Smooth muscle cell of the brain vasculature (primary cell): ENCODE measurements at regions not wholly inside any gene's neighbourhood (a gene's known extent, or its start where the extent isn't known, plus 50 kb on each side); places are given as distances from the start of the nearest gene placed in this dataset.
"Not testable (repeated sequence)": the region's sequence is repeated elsewhere in the genome, so short reads cannot be mapped to it uniquely, and the experiment has no call there.

ENCODE experiments used
- DNase-seq: peaks from one replicate; pipeline ENCODE4 v3.0.0-alpha.2; 2012; ENCODE audit warnings: low read depth, low spot score

- no peak for DNase-seq
Measured at GRCh38 chr2:15751477-15751876, 159.8 kb downstream of the DDX1 start.

DNA sequence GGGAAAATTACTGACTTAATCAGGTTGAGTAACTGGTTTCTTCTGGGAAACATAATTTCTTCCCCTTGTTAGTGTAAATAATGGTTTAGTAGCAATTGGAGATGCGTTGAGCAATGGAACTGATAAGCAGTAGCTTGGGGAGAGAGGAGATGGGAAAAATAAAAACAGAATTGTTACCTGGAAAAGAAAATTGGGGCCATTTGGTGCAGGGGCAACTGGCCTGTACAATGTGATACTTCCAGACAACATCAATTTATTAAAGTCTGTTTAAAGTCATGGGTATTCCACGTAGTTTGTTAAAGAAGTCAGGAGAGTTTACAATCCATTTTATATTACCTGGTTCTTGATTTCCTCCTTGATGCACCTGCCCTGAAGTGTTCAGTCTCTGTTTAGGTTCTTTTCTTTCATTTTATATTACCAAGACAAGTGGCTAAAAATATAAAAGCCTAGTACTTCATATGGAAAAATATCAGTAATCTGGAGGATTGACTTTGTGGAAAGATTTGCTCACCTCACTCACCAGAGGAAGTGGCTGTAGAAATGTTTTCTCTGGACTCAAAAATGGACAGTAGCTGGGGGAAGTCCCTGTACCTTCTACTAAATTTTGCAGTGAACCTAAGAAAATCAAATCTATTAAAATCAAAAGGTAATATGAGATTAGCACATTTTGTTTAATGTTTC lies 161.0 kb downstream of the DDX1 start:
- DNase-seq = no peak

DNA sequence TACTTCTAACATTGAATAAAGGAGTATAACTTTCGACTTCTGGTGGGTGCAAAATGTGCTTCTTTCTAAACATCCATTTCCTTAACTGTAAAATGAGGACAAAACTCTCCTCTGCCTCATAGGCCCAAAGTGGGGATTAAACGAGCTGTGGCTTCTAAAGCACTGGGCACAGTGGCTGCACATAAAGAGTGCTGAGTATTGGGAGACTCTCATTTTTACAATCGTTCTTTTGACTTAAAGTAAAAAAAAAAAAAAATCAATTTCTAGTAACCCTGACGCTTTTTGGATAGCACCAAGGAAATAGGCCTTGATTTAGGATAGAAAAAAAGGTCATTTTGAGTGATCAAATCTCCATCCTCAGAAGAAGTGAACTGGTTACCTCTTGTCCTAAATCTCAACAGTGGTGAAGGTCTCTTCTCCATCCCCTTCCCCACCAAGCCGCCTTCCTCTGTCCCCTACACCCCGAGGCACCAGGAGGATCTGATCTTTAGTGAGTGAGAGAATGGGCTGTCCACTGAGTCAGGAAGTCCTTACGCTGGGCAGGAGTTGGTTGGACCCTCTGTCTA lies 161.6 kb downstream of the DDX1 start:
- no peak for DNase-seq

GRCh38 chr2:15753811-15754702 lies 162.4 kb downstream of the DDX1 start:
- no peak for DNase-seq

GRCh38 chr2:15754703-15755099 lies 163.0 kb downstream of the DDX1 start:
- DNase-seq = no peak

GRCh38 chr2:15755528-15755927 lies 163.9 kb downstream of the DDX1 start:
- no peak for DNase-seq

- no peak for DNase-seq
Measured at GRCh38 chr2:15756011-15756550, 164.4 kb downstream of the DDX1 start.

- no peak for DNase-seq
Measured at GRCh38 chr2:15756882-15757819, 165.5 kb downstream of the DDX1 start.

GRCh38 chr2:15757820-15758586 lies 166.3 kb downstream of the DDX1 start:
- no peak for DNase-seq

DNA sequence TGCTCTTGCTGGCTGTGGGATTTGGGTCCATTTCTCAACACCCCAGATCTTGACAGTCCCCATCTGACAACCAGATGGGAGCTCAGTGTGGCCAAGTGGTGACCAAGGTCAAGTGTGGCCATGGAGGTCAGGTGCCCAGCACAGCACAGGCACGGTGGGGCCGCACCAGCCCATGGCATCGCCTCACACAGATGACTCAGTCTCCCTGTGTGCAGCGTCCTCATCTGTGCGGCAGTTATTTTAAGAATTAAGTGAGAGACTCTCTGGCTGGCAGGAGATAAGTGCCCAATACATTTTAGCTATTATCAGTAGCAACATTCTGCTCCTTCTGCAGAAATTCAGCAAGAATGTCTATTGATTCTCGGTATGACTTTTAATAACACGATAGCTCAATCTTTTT lies 167.2 kb downstream of the DDX1 start:
- DNase-seq = no peak

DNA sequence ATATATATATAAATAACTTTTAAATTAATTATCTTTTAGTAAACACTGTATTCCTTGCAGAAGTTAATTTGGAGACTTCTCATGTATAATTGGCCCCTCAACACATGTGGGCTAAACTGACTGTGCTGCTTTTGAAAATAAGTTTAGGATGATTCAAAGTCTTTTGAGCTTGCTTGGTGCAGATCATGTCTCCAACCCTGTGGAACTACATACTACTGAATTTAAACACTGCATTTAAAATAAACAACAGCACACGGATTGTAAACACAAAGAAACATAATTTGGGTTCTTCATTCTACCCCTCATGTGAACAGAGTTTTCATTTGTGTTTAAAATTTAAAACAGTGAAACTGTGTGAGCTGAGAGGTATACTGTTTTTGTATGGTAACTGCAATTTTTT lies 167.7 kb downstream of the DDX1 start:
- DNase-seq = no peak

DNA sequence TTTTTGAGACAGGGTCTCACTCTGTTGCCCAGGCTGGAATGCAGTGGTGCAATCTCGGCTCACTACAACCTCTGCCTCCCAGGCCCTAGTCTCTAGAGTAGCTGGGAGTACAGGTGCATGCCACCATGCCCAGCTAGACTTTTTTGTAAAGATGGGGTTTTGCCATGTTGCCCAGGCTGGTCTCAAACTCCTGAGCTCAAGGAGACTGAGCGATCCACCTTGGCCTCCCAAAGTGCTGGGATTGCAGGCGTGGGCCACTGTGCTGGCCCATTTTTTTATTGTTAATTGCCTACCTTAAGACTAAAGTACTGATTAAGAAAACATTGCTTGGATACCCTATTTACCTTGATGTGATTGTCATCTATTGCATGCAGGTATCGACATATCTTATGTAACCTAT lies 168.1 kb downstream of the DDX1 start:
- DNase-seq = not testable (repeated sequence)

- DNase-seq = no peak
Measured at GRCh38 chr2:15760232-15760910, 168.7 kb downstream of the DDX1 start.

- DNase-seq = no peak
Measured at GRCh38 chr2:15761056-15761455, 169.4 kb downstream of the DDX1 start.

DNA sequence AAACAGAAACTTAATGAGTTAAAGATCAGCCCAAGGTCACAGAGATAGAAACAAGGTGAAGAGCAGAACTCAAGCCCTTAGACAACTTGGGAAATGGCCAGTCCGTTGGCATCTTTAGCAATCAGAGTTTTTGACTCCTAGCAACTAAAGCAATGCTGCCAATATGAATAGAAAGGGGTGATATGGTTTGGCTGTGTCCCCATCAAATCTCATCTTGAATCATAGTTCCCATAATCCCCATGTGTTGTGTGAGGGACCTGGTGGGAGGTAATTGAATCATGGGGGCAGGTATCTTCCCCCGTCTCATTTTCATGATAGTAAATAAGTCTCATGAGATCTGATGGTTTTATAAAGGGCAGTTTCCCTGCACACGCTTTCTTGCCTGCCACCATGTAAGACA lies 170.2 kb downstream of the DDX1 start:
- DNase-seq = no peak

DNA sequence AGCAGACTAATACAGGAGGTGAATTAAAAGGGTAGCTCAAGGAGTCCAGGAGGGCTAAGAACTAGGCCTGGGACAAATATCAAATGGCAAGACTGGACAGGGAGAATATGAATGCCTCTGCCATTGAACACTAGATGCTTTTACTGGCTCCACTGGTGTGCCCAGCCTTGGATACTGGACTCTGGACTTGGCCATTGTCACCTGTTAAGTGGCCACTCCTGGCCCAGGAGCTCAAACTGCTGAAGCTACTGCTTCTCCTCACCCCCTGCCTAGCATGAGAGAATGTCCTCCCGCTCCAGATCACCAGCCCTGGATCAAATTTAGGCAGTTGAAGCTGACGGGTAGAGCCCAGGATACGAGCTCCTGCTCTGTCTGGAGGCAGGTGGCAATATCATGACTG lies 170.8 kb downstream of the DDX1 start:
- no peak for DNase-seq

DNA sequence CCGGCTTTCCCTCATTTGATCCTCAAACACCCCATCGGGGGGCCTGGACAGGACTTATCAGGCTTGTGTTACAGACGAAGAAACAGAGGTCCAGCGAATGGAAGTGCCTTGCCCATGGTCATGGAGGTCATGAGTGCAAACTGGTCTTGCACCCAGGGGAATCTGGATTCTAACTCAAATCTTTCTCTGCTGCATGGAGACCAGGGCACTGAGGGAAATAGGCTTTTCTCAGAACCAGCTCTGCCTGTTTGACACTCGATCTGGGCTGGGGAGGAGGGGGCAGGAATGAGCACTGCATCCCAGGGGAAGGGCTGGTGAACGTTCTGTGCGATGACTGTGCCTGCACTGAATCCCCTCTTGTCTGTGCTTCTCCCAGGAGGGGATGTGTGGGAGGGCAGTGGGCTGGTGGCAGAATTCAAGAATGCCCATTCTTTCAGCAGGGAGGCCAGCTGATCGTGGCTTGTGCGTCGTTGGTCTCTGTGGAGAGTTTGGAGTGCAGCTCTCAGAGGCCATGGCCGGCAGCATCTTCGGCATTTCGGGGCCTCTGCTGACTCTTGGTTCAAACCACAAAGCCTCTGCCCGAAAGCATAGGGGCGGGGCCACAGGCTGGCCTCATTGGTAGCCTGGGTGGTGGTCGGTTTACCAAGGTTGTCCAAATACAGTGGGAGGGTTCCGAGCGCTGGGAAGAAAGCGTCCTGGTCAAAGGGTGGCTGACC lies 171.6 kb downstream of the DDX1 start:
- no peak for DNase-seq

DNA sequence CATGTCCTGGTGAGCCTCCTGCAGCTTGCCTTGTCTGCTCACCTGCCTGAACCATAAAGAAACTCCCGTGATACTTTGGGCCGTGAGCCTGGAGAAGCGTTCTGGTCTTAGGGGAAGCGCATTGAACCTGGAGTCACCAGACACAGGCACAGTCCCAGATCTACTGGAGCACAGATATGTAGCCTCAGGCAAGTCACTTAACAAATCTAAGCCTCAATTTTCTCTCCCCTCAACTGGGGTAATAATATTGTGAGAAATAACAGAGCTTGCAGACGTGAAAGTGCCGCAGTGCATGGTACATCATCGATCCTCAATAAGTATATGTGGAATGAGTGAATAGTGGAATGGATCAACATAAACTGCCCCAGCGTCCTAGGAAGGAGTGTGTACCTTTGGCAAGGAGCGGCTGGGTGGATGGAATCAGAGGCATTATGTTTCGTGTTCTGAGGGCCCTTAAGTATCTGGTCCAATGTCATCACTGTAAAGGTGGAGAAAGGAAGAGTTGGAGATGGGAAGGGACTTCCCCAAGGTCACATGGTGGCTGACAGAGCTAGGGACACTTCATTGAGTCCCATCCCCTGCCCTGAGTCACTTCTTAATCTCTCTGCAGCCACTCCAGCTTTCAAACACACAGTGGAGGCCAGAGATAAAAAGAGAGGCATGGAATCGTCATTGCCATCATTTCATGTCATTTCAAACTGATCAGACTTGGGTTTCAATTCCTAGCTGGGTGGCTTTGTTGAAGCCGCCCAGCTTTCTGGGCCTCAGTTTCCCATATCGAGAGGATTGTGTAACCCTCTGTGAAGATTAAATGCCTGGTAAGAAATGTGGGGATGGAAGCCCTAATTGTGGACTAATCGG lies 172.4 kb downstream of the DDX1 start:
- no peak for DNase-seq

DNA sequence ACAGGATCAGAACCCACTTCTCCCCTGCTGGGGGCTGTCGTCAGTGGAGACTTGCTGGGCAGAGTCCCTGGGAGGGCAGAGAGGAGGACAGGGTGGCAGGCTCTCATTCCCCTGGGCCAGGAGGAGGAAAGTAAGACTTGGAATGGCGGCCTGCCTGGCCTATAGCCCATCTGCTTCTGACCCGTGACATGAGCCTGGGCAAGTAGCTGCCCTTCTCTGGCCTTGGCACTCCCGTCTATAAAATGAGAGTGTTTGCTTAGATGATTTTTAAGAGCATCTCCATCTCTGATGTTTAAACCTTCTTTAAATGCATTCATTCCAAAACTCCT lies 173.0 kb downstream of the DDX1 start:
- no peak for DNase-seq
